GM23248 (cell line): ENCODE measurements at regions not wholly inside any gene's neighbourhood (a gene's known extent, or its start where the extent isn't known, plus 50 kb on each side); places are given as distances from the start of the nearest gene placed in this dataset.

Experiments
- EZH2 ChIP-seq: fragments of 200-600 bp; sonication (generic); IDR thresholded peaks from 2 replicates; pipeline ENCODE4 v1.6.1; 2018; ENCODE audit warnings: antibody characterized with exemption, mild to moderate bottlenecking; ENCODE audit not compliant: insufficient read depth, poor library complexity, severe bottlenecking
- EZH2phosphoT487 ChIP-seq: fragments of 200-600 bp; sonication (generic); IDR thresholded peaks from 2 replicates; pipeline ENCODE4 v1.6.1; 2018; ENCODE audit warnings: antibody characterized with exemption, moderate library complexity, mild to moderate bottlenecking, low read depth; ENCODE audit not compliant: insufficient read depth

GRCh38 chr11:71342116-71342515 is 89.7 kb upstream of the SHANK2 start:
- TF ChIP-seq EZH2 = no peak
- no peak for TF ChIP-seq EZH2phosphoT487
